NB4 (cell line): ENCODE measurements at regions not wholly inside any gene's neighbourhood (a gene's known extent, or its start where the extent isn't known, plus 50 kb on each side); places are given as distances from the start of the nearest gene placed in this dataset.

Experiments
- POLR2A ChIP-seq: IDR thresholded peaks from 2 replicates; pipeline ENCODE4 v1.6.1; 2011; ENCODE audit warnings: mild to moderate bottlenecking; ENCODE audit not compliant: insufficient read length; ENCODE audit errors: extremely low read depth
- TF ChIP-seq, protein P1 (sequence below): IDR thresholded peaks from one replicate; pipeline ENCODE4 v1.5.1; 2012; ENCODE audit warnings: low read depth, low read length

DNA sequence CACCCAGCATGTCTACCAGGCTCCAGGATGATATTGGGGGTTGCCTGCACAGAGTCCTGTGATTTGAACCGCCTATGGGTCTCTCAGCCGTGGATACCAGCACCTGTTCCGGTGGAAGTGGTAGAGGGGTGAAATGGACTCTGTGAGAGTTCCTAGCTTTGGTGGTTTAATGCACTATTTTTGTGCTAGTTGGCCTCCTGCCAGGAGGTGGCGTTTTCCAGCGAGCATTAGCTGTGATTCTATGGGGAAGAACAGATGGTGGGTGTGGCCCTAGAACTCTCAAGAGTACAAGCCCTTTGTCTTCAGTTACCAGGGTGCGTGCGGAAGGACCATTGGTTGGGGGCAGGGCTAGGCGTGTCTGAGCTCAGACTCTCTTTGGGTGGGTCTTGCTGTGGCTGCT is 316.9 kb upstream of the AMOT start:
- TF ChIP-seq, protein P1, sequence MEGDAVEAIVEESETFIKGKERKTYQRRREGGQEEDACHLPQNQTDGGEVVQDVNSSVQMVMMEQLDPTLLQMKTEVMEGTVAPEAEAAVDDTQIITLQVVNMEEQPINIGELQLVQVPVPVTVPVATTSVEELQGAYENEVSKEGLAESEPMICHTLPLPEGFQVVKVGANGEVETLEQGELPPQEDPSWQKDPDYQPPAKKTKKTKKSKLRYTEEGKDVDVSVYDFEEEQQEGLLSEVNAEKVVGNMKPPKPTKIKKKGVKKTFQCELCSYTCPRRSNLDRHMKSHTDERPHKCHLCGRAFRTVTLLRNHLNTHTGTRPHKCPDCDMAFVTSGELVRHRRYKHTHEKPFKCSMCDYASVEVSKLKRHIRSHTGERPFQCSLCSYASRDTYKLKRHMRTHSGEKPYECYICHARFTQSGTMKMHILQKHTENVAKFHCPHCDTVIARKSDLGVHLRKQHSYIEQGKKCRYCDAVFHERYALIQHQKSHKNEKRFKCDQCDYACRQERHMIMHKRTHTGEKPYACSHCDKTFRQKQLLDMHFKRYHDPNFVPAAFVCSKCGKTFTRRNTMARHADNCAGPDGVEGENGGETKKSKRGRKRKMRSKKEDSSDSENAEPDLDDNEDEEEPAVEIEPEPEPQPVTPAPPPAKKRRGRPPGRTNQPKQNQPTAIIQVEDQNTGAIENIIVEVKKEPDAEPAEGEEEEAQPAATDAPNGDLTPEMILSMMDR: no peak
- no peak for TF ChIP-seq POLR2A
